Tibial nerve (tissue), 3 donors: ENCODE measurements at regions not wholly inside any gene's neighbourhood (a gene's known extent, or its start where the extent isn't known, plus 50 kb on each side); places are given as distances from the start of the nearest gene placed in this dataset.

ENCODE experiments used
- POLR2A ChIP-seq, 2 donors: fragments of 450-650 bp; IDR thresholded peaks; one replicate each; pipeline ENCODE4 v1.6.1; 2017; ENCODE audit warnings: antibody characterized with exemption in 2 of 2, mild to moderate bottlenecking in 2 of 2, moderate library complexity in 2 of 2
- TF ChIP-seq, protein P1 (sequence below), 5 experiments: fragments of 200-600 bp in 3 of 5; fragments of 450-650 bp in 2 of 5; sonication (generic) in 3 of 5; IDR thresholded peaks; one replicate each; pipeline ENCODE4 v1.5.1; 2016 to 2019; ENCODE audit warnings: antibody characterized with exemption in 5 of 5, mild to moderate bottlenecking in 3 of 5, moderate library complexity in 2 of 5

DNA sequence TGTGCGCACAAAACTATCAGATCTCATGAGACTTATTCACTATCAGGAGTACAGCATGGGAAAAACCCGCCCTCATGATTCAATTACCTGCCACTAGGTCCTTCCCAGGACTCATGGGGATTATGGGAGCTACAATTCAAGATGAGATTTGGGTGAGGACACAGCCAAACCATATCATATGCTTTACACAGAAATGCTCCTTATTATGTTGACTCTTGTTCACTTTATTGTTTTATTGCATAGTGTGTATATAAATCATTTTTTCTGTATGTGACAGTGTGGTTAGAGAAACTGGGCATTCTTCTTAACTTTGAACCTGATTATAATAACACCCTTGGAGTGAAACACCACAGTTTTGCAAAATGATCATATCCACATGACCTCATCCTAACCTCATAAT, 212.8 kb upstream of the TNRC6C start:
- TF ChIP-seq, protein P1, sequence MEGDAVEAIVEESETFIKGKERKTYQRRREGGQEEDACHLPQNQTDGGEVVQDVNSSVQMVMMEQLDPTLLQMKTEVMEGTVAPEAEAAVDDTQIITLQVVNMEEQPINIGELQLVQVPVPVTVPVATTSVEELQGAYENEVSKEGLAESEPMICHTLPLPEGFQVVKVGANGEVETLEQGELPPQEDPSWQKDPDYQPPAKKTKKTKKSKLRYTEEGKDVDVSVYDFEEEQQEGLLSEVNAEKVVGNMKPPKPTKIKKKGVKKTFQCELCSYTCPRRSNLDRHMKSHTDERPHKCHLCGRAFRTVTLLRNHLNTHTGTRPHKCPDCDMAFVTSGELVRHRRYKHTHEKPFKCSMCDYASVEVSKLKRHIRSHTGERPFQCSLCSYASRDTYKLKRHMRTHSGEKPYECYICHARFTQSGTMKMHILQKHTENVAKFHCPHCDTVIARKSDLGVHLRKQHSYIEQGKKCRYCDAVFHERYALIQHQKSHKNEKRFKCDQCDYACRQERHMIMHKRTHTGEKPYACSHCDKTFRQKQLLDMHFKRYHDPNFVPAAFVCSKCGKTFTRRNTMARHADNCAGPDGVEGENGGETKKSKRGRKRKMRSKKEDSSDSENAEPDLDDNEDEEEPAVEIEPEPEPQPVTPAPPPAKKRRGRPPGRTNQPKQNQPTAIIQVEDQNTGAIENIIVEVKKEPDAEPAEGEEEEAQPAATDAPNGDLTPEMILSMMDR (IDR thresholded peaks at IDR 0.05), result no peak
- no peak for TF ChIP-seq POLR2A (IDR thresholded peaks at IDR 0.05)
